GM19023 (cell line): ENCODE measurements at regions not wholly inside any gene's neighbourhood (a gene's known extent, or its start where the extent isn't known, plus 50 kb on each side); places are given as distances from the start of the nearest gene placed in this dataset.

Experiments
- ATAC-seq: cut with Tn5 transposase; IDR thresholded peaks from one replicate; pipeline ENCODE4 v1.9.1; 2021; ENCODE audit warnings: mild to moderate bottlenecking, moderate library complexity; ENCODE audit not compliant: unreplicated experiment

GRCh38 chr3:66800941-66801545 is 197.1 kb upstream of the KBTBD8 start:
- no peak for ATAC-seq

GRCh38 chr3:66803206-66803605 is 194.9 kb upstream of the KBTBD8 start:
- no peak for ATAC-seq

GRCh38 chr3:66803721-66804695 is 194.1 kb upstream of the KBTBD8 start:
- ATAC-seq, result no peak

- no peak for ATAC-seq
These were observed 189.1 kb upstream of the KBTBD8 start for GRCh38 chr3:66808891-66809594.

GRCh38 chr3:66809595-66809958 is 188.5 kb upstream of the KBTBD8 start:
- ATAC-seq, result no peak

- no peak for ATAC-seq
These were observed 186.0 kb upstream of the KBTBD8 start for GRCh38 chr3:66812136-66812535.

- ATAC-seq, result no peak
These were observed 185.4 kb upstream of the KBTBD8 start for GRCh38 chr3:66812741-66813140.

GRCh38 chr3:66816090-66816761 is 181.9 kb upstream of the KBTBD8 start:
- ATAC-seq, result no peak

GRCh38 chr3:66817951-66818557 is 180.1 kb upstream of the KBTBD8 start:
- ATAC-seq, result no peak

- ATAC-seq, result no peak
These were observed 178.1 kb upstream of the KBTBD8 start for GRCh38 chr3:66819993-66820501.

GRCh38 chr3:66822186-66823008 is 175.7 kb upstream of the KBTBD8 start:
- peak; percentile 88 for ATAC-seq

GRCh38 chr3:66823009-66823397 is 175.1 kb upstream of the KBTBD8 start:
- no peak for ATAC-seq

GRCh38 chr3:66823532-66823931 is 174.6 kb upstream of the KBTBD8 start:
- ATAC-seq, result no peak

GRCh38 chr3:66825375-66825774 is 172.7 kb upstream of the KBTBD8 start:
- ATAC-seq, result no peak

- no peak for ATAC-seq
These were observed 170.4 kb upstream of the KBTBD8 start for GRCh38 chr3:66827726-66828125.

GRCh38 chr3:66828303-66828702 is 169.8 kb upstream of the KBTBD8 start:
- ATAC-seq, result no peak

GRCh38 chr3:66830301-66830700 is 167.8 kb upstream of the KBTBD8 start:
- ATAC-seq, result no peak

GRCh38 chr3:66831931-66832330 is 166.2 kb upstream of the KBTBD8 start:
- no peak for ATAC-seq

- no peak for ATAC-seq
These were observed 161.5 kb upstream of the KBTBD8 start for GRCh38 chr3:66836363-66837152.
